ENCODE measurements at regions not wholly inside any gene's neighbourhood (a gene's known extent, or its start where the extent isn't known, plus 50 kb on each side); places are given as distances from the start of the nearest gene placed in this dataset.
A peak's percentile ranks its signal among the peaks of the same experiment; 100 is the strongest.
"Not testable (repeated sequence)": the region's sequence is repeated elsewhere in the genome, so short reads cannot be mapped to it uniquely, and the experiment has no call there.

- no peak for DNase-seq
Observed at GRCh38 chr2:241959751-241960269, 90.3 kb downstream of the RTP5 start.

- no peak for DNase-seq
Observed at GRCh38 chr2:241961454-241961853, 91.9 kb downstream of the RTP5 start.

DNA sequence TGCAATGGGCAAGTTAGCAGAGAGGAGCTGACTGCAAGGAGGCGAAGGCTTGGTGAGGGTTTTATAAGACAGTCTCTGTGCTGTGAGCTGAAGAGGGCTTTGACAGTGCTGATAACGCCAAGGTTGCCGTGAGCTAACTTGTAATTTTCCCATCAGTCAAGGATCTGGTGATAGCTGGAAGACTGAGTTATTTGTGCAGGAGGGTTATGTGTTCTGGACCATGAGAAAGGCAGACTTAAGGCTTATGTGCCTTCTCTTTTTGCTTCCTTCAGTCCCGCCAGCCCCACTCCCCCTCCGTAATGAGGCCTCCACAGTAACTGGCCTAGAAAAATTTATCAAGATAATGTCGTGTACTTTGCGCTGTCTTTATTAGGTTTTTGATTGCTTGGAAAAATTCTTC lies 94.6 kb downstream of the RTP5 start:
- DNase-seq, result no peak

GRCh38 chr2:241965931-241966412 lies 96.4 kb downstream of the RTP5 start:
- peak; percentile 79 for DNase-seq

DNA sequence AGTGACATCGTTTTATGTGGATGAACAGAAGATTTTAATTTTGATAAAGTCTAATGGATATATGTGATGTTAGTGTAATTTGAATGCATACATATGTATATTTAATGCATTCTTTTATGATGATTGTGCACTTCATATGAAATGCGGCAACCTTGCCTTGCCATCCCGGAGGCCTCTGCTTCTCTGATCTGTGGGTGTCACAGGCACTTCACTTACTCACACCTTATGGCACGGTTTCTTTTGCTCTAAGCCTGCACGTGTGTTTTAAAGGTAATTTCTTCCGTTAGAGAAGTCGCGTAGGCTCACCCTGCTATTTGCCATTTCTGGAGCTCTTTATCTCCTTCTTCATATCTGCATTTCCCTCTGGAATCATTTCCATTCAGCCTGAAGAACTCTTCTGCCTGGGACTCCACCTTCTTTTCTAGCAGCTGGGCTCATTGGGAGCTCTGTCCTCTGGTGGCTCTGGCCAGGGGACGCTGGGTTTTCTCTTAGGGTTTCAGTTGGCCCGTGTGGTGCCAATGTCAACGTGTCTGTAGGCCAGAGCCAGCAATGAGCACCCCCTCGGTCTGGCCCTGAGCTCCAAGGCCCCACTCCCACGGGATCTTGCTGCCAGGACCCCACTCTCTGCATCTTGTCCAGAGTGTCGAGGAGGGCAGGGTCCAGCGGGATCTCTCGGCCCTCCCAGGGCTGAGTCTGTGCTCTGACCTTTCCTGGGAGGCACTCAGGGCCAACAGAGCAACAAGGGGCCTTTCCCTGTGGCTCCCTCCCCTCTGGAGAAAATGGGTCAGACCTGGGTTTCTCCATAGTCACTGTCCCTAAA lies 97.3 kb downstream of the RTP5 start:
- no peak for DNase-seq

DNA sequence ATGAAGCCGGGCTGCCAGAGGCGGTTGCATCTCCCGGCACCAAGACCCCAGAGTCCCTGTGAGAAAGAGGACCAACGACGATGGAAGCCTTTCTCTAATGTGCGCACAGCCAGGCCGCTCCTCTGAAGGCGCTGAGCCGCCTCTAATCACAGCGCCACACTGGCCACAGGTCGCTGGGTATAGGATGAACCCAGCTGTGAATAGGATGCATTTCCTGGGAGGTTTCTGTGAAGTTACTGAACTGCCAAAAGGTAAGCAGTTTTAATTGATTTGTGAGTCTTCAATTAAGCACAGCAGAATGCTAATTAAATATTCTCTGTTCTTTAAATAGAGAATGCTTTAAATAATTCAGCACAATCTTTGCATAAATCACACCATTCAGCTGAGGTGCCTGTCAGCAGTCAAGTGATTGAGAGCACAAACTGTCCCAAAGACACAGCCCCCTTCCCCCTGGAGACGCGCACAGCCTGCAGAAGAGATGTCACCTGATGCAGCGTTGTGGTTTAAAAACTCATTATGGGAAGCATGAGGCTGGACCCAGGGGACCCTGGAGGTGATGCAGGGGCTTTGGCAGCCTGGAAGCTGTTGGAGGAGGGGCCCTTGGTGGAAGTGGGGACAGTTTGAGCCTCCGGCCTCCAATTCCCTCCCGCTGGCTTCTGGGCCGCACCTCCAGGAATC lies 98.1 kb downstream of the RTP5 start:
- no peak for DNase-seq

GRCh38 chr2:241968417-241968816 lies 98.9 kb downstream of the RTP5 start:
- no peak for DNase-seq

GRCh38 chr2:241969182-241969581 lies 99.7 kb downstream of the RTP5 start:
- DNase-seq, result not testable (repeated sequence)

GRCh38 chr2:241970716-241971115 lies 101.2 kb downstream of the RTP5 start:
- peak; percentile 53 for DNase-seq

DNA sequence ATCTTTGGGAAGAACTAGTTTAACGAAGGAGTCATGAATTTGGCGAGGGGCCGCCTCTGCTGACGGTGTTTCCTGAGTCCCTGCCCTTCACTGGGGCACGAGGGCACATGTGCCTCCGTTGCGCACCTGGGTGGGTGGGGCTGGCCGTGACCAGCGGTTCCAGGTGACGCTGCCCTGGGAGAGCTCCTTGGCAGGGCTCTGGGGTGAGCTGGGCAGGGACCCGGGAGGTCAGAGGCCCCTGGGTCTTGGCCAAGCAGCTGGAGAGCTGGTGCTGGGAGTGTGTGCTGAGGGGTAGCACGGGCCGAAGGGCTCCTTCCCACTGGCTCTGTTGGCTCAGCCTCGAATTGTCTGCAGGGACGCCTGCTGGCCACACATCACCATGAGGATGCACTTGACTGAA lies 104.6 kb downstream of the RTP5 start:
- DNase-seq, result no peak

GRCh38 chr2:241974851-241975592 lies 105.5 kb downstream of the RTP5 start:
- DNase-seq, result no peak

GRCh38 chr2:241975593-241976284 lies 106.2 kb downstream of the RTP5 start:
- DNase-seq, result no peak

GRCh38 chr2:241976296-241976695 lies 106.8 kb downstream of the RTP5 start:
- no peak for DNase-seq

DNA sequence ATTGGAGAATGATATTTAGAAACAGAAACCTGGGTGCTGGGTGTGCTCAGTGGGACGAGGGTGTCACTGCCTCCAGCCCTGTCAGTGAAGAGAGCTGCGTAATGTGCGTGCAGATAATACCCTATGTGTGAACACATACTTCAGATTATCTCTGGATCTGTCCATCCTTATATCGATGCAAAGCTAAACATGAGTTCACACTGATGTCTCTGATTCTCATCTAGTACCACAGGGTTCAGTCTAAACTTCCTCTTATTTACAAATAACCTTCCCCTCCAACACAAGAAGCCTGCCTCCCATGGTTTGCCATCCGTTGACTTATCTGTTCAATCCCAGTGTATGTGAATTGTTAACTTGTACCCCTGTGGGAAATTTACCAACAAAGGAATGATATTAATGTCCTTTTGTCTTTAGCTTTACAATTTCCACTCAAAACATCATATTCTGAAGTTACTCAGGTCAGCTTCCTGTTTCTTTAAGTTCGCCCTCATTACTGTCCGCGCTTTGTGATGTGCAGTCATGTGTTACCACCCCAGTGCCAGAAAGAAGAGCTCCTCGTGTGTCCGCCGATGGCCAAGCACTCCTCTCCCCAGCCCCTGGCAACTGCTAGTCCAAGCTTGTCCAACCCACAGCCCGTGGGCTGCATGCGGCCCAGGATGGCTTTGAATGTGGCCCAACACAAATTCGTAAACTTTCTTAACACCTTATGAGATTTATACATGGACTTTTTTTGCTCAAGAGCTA lies 108.2 kb downstream of the RTP5 start:
- DNase-seq, result peak; percentile 11

DNA sequence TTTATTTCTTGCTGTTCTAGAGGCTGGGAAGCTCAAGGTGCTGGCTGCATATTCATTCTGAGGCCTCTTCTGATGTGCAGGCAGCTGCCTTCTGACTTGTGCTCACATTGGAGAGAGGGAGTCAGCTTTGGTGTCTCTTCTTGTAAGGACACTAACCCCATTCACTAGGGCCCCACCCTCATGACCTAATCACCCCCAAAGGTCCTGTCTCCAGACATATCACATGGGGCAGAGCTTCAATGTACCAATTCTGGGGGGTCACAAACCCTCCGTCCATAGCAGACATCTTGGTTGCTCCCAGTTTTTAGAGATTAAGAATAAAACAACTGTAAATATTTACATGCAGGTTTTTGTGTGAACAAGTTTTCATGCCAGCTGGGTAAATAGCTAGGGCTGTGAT lies 109.1 kb downstream of the RTP5 start:
- DNase-seq, result no peak

GRCh38 chr2:241980193-241980592 lies 110.7 kb downstream of the RTP5 start:
- no peak for DNase-seq

GRCh38 chr2:241981076-241981700 lies 111.7 kb downstream of the RTP5 start:
- no peak for DNase-seq

- DNase-seq, result no peak
Observed at GRCh38 chr2:241982706-241983570, 113.4 kb downstream of the RTP5 start.

DNA sequence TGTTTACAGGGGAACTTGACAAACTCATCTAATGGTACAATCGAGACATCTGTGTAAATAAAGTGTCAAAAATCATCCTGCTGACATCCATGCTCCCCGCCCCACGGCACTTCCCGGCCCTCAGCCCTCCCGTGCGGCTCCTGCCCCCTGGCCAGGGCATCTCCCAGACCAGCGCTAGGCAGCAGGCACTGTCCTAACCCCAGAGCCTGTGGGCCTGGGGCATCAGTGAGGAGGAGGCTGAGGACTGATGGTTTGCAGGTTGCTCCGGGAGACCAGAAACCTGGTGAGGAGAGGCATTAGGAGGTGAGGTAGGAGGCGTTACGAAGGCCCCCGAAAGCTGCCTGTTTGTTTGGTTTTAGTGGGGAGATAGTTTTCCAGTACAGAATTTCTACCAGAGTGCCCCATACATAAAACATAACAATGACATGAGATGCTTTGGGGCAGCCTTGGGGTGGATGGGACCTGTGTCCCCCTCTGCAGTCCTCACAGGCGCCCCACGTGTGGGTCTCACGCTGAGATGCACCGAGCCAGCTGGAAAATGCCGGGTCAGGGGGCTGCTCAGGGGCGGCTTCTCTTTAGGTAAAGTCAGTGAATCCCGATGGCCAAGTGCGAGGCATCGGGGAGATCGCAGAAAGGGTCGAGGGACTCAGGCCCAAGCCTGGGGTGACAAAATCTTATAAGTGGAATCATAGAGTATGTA lies 114.2 kb downstream of the RTP5 start:
- DNase-seq, result no peak

DNA sequence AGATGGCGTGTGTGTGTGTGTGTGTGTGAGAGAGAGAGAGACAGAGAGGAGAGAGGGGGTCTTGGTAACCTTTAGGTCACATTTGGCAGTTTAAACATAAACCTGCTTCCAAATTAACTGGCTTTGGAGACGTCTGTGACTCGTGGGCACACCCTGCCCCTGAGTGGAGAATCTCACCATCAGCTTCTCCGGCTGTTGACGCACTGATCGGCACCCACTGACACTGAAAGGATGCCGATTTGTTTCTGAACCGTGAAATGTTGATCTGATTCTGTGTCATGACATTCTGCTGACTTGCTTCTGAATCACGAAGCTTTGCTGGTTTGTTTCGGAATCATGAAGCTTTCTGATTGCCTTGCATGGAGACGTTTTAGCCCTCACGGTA lies 114.7 kb downstream of the RTP5 start:
- no peak for DNase-seq

Data from hematopoietic multipotent progenitor cell treated with erythropoietin and hydrocortisone succinate and interleukin-3 and kit ligand, for 4 days (in vitro differentiated cells).